Activated T-helper 2 cell treated with anti-CD3 and anti-CD28 coated beads, Interferon-gamma antibody, Interleukin-2, Interleukin-4, amounts not matched to agents 10 μg/mL and 5 μg/mL and 100 μg/mL, durations not matched to agents 14 hours and 24 hours and 36 hours (primary cell): ENCODE measurements at regions not wholly inside any gene's neighbourhood (a gene's known extent, or its start where the extent isn't known, plus 50 kb on each side); places are given as distances from the start of the nearest gene placed in this dataset.

Experiments used
- DNase-seq: peaks from one replicate; pipeline ENCODE4 v3.0.0; 2021; ENCODE audit warnings: low spot score
- H3K27ac Mint-ChIP-seq: one replicate; pipeline ENCODE4 v1.8.0; 2021; ENCODE audit warnings: mixed read lengths
- H3K27me3 Mint-ChIP-seq: one replicate; pipeline ENCODE4 v1.8.0; 2021; ENCODE audit warnings: low read depth, mixed read lengths
- H3K36me3 Mint-ChIP-seq: one replicate; pipeline ENCODE4 v1.8.0; 2021; ENCODE audit warnings: low read depth, mixed read lengths
- H3K4me1 Mint-ChIP-seq: one replicate; pipeline ENCODE4 v1.8.0; 2021; ENCODE audit warnings: low read depth, mixed read lengths
- H3K4me3 Mint-ChIP-seq: one replicate; pipeline ENCODE4 v1.8.0; 2021; ENCODE audit warnings: low read depth, mild to moderate bottlenecking, moderate library complexity, mixed read lengths
- H3K9me3 Mint-ChIP-seq: one replicate; pipeline ENCODE4 v1.8.0; 2021; ENCODE audit warnings: mixed read lengths
- intact Hi-C: fragments of 100-400 bp; cut with micrococcal nuclease; formaldehyde crosslinking; loops from one replicate; pipeline ENCODE4 v1.15.1; 2023

DNA sequence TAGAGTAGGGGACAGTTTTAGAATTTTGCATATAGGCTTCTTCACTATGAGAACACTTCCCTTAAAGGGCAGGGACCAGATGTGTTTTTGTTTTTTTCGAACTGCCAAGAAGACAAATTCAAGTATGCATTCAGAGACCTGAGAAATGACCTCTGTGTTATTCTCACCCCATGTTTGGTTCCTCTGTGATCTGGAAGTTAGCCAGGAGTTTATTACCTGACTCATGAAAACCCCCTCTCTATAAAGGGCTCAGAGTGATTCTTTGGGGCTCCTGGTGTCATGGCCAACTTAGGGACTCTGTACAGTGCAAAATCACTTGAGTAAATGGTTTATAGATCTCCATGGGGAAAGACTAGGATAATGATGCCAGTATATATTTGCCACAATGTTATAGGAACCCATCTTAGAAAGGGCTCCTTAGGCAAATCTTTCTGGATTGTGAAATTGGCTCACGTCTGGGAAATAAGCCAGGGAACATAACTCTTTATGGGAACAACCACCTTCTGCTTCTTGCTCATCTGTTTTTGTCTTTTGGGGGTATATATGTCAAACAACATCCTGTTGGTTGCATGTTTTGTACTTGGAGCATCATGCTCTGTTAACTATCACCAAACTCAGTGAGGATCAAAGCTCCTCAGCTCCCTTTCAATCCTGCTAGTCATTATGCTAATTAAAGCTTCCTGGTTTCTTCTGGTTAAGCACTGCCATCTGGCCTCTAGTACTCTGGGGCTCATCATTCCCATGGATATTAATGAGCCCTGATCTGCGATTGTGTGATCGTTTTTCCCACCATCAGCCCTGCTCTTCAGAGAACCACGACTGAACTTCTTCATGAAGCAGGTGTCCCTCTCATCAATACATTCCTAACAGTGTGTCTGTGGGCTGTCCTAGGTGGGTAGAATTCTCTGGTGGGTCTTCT lies 173.4 kb upstream of the CDH12 start:
- H3K27ac Mint-ChIP-seq: no peak overlapping the region
- no peaks in the 10 kb centered on the region for H3K27me3 Mint-ChIP-seq
- no peak for DNase-seq
- peaks cover 32% of the 10 kb centered on the region for H3K9me3 Mint-ChIP-seq
- no peak overlapping the region for H3K4me3 Mint-ChIP-seq
- H3K36me3 Mint-ChIP-seq: no peaks in the 10 kb centered on the region
- no peaks in the 10 kb centered on the region for H3K4me1 Mint-ChIP-seq
- intact Hi-C loops: no loop called here

DNA sequence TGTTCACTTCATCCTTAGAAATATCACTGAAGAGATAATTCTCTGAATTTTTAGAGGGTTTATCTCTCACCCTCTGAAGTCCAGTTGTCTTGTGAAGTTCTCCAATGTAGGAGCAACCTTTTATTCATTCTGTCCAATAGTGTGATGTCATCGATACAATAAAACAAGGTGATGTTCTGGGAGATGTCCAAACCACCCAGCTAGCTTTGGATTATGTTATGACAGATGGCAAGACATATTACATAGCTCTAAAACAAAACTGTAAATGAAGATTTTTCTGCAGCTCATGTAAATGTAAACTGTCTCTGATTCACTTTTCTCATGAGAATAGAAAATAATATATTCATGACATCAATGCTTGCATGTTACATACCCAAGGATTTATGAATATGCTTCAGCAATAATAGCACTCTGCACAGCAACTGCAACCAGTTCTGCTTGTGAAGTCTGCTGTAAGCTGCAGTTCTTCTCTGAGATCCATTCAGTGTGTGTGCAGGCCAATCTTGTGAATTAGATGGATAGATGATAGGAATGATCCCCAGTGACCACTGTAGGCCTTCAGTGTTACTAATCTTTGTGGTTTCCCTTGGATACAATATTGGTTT lies 172.6 kb upstream of the CDH12 start:
- Mint-ChIP-seq H3K4me1 (no peaks in the 10 kb centered on the region), H3K36me3 (no peaks in the 10 kb centered on the region), H3K27me3 (no peaks in the 10 kb centered on the region), H3K9me3 (peaks cover 35% of the 10 kb centered on the region), H3K4me3 (no peak overlapping the region), H3K27ac (no peak overlapping the region)
- no peak for DNase-seq
- intact Hi-C loops: no loop called here

DNA sequence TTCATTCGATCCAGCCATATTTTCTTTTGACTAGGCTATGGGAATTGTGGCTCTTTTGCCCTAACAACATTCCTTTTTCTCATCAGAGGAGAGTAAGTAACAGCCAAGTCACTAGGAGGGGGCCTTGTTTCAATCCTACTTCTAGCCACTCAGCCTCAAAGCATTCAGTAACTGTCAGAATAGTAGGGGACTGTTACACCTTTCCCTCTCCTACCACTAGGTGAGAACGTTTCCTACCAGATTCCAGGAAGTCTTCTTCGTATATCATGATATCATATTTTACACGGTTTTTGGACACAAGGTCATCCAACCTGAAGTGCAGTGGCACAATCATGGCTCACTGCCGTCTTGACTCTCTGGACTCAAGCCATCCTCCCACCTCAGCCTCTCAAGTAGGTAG lies 171.3 kb upstream of the CDH12 start:
- no peaks in the 10 kb centered on the region for H3K36me3 Mint-ChIP-seq
- intact Hi-C loops: no loop called here
- no peaks in the 10 kb centered on the region for H3K4me1 Mint-ChIP-seq
- no peak overlapping the region for H3K4me3 Mint-ChIP-seq
- no peak overlapping the region for H3K27ac Mint-ChIP-seq
- H3K27me3 Mint-ChIP-seq: no peaks in the 10 kb centered on the region
- peaks cover 36% of the 10 kb centered on the region for H3K9me3 Mint-ChIP-seq
- no peak for DNase-seq

DNA sequence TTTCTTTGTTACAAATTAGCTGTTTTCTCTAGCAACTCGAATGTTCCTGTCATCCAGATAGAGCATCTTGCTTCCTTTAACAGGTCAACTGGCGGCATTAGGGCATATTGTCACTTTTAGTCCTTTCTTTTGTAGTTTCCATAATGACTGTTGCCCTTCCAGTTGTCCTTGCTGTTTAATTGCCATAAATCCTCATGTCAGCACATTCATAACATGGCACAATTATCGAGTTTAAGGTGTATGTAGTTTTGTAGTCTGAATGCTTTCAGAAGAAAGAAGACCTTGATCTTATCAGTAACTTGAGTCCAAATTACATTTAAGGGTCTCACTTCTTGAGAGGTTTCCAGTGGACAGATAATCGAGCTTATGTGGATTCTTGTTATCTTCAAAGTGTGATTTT lies 161.7 kb upstream of the CDH12 start:
- no peak for DNase-seq
- intact Hi-C loops: no loop called here
- Mint-ChIP-seq H3K9me3 (peaks cover 14% of the 10 kb centered on the region), H3K4me3 (no peak overlapping the region), H3K27me3 (no peaks in the 10 kb centered on the region), H3K36me3 (no peaks in the 10 kb centered on the region), H3K27ac (no peak overlapping the region), H3K4me1 (no peaks in the 10 kb centered on the region)

DNA sequence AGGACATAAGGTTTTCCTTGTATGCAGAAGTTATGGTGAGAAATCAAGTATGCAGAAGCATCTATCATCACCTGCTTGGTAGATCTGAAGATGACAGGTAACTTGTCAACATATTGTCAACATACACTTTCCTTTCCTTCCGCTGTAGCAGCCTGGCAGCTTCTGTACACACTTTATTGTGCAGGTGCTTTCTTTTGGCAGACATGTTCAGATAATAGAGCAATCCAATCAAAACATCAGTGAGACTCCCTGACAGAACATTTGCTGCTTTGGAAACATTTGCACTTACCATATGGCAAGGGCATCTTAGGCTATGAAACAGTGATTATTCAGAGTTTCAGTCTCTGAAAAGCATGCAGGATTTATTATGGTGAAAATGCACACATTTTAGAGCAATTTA lies 161.1 kb upstream of the CDH12 start:
- no peaks in the 10 kb centered on the region for H3K36me3 Mint-ChIP-seq
- no peak overlapping the region for H3K27ac Mint-ChIP-seq
- H3K4me1 Mint-ChIP-seq: no peaks in the 10 kb centered on the region
- H3K4me3 Mint-ChIP-seq: no peak overlapping the region
- intact Hi-C loops: no loop called here
- H3K27me3 Mint-ChIP-seq: no peaks in the 10 kb centered on the region
- peaks cover 14% of the 10 kb centered on the region for H3K9me3 Mint-ChIP-seq
- no peak for DNase-seq

DNA sequence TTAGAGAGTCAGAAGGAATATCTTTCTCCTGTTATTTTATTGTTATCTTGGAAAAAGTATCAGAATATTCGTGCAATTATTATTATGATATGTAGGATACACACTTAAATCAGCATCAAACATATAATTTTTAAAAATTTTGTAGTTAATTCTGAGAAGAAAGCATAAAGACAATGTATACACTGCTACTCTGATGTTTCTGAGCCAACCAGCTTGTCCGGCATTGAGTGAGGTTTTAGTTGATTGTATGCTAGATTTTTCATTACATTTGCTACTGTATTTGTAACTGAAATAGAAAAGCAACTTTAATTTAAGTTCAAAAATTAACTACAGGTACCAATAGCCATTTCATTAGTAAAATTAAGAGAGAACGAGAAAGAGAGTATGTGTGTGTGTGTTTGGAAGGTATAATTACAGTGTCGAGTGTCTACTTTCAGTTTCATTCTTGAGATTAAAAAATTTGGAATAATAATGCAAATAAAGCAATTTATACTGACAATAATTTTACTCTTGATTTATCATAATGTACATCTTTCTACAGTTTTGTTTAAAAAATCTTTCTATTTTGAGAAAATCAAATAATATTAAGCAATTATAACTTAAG lies 160.4 kb upstream of the CDH12 start:
- Mint-ChIP-seq H3K36me3 (no peaks in the 10 kb centered on the region), H3K27me3 (no peaks in the 10 kb centered on the region), H3K27ac (no peak overlapping the region), H3K4me1 (no peaks in the 10 kb centered on the region), H3K4me3 (peak overlapping the region; percentile 64), H3K9me3 (peaks cover 10% of the 10 kb centered on the region)
- no peak for DNase-seq
- intact Hi-C loops: no loop called here

DNA sequence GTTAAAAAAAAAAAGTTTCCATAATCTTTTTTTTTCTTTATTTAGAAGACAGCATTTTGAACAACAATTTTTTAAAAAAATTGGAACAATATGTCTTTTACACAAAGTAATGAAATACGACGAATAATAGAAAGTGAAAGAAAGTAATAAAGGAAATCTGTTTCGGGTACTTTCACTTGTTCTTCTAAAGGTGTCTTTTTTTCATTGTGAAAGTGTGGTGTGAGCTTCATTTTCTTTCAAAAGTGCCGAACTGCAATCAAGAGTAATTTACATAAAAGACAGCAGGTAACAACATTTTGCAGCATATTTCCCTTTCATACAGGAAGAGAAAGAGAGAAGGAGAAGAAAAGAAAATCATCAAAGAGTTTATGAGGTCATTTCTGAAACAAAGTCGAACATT lies 159.7 kb upstream of the CDH12 start:
- Mint-ChIP-seq H3K27ac (no peak overlapping the region), H3K36me3 (no peaks in the 10 kb centered on the region), H3K9me3 (peaks cover 10% of the 10 kb centered on the region), H3K4me1 (no peaks in the 10 kb centered on the region), H3K4me3 (peak overlapping the region; percentile 28), H3K27me3 (no peaks in the 10 kb centered on the region)
- intact Hi-C loops: no loop called here
- no peak for DNase-seq

DNA sequence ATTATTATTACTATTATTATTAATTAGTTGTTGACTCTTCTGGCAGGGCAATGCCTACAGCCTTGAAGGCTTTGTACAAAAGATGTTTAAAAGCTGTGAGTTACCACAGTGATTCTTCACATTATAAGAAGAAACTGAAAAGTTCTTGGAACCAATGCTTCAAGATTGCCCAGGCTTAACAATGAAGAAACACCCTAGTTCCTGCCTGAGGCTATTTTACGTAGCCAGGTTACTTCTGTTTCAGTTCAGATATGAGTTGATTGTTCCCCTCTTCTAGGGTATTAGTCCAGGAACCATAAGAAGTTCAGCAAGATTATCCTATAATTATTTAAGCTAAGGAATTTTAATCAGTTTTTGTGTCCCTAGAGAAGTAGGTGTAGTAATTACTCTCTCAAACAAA lies 154.6 kb upstream of the CDH12 start:
- H3K4me1 Mint-ChIP-seq: no peaks in the 10 kb centered on the region
- H3K27me3 Mint-ChIP-seq: no peaks in the 10 kb centered on the region
- intact Hi-C loops: no loop called here
- no peak for DNase-seq
- H3K36me3 Mint-ChIP-seq: no peaks in the 10 kb centered on the region
- no peak overlapping the region for H3K27ac Mint-ChIP-seq
- peaks cover 21% of the 10 kb centered on the region for H3K9me3 Mint-ChIP-seq
- H3K4me3 Mint-ChIP-seq: no peak overlapping the region

DNA sequence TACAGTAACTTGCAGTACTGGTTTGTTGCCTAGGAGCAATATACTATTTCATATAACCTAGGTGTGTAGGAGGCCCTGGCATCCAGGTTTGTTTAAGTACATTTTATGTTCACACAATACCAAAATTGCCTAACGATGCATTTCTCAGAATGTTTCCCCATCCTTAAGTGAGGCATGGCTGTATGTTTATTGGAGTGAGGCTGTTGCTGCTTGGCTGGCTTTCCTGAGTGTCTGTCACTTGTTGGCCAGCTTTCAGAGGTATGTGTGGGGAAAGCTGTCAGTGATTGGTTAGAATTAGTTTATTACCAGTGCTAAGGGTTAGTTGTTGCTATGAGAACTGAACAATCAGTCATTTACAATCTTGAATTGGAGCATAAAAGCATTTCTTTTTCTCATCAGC lies 154.1 kb upstream of the CDH12 start:
- Mint-ChIP-seq H3K4me3 (no peak overlapping the region), H3K27me3 (no peaks in the 10 kb centered on the region), H3K4me1 (no peaks in the 10 kb centered on the region), H3K36me3 (no peaks in the 10 kb centered on the region), H3K27ac (no peak overlapping the region), H3K9me3 (peaks cover 17% of the 10 kb centered on the region)
- intact Hi-C loops: no loop called here
- DNase-seq: no peak

DNA sequence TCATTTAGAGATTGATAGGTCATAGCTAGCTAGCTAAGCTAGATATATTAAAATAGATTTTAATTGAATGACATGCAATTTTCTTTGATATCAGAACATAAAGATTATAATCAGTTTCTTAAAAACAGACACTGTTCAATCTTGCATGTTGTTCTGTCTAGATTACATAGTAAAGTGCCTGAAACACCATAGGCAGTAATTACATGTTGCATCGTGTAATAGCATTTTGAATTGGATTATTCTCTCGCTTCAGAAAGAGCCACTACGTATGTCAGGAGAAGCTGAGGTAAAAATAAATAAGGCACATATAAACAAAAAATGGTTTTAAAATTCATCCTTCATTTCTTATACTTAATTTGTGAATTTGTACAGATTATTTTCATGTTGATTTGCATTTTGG lies 148.0 kb upstream of the CDH12 start:
- Mint-ChIP-seq H3K36me3 (no peaks in the 10 kb centered on the region), H3K4me1 (no peaks in the 10 kb centered on the region), H3K27ac (no peak overlapping the region), H3K9me3 (peaks cover 27% of the 10 kb centered on the region), H3K27me3 (no peaks in the 10 kb centered on the region), H3K4me3 (no peak overlapping the region)
- no peak for DNase-seq
- intact Hi-C loops: no loop called here

DNA sequence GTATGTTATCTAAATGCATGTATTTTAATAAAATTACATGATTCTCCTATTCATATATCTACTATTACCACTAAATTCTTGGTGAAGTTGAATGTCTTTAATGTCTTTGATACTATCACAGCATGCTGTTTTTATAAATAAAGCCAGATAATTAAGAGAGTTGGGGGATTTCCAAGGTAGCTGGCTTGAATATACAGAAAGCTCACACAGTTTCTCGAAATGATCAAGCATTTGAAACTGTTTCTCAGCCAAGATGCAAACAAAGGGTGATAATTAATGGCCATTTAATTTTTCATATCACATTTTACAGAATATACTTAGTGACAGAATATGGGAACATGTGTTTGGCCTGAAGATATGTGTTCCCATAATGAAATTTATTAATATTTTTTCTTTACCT lies 145.6 kb upstream of the CDH12 start:
- no peak for DNase-seq
- Mint-ChIP-seq H3K4me3 (no peak overlapping the region), H3K4me1 (no peaks in the 10 kb centered on the region), H3K27ac (no peak overlapping the region), H3K27me3 (no peaks in the 10 kb centered on the region), H3K36me3 (no peaks in the 10 kb centered on the region), H3K9me3 (peaks cover 23% of the 10 kb centered on the region)
- intact Hi-C loops: no loop called here

DNA sequence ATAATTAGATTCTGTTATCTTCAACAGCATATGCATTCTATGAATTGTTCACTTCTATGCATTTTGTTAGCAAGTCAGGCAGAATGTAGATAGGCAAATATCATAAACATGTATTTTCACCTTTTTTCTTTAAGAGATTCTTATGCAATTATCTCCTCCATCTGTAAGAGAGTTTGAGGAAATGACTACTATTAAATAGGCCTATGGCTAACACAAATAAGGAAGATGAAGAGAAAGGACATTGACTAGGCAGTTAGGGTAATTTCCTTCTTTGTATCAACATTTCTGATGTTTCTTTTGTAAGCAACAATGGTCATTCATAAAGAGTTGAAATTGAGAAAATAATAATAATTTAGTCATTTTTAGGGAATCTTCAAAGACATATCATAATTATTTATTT lies 145.2 kb upstream of the CDH12 start:
- peaks cover 23% of the 10 kb centered on the region for H3K9me3 Mint-ChIP-seq

DNA sequence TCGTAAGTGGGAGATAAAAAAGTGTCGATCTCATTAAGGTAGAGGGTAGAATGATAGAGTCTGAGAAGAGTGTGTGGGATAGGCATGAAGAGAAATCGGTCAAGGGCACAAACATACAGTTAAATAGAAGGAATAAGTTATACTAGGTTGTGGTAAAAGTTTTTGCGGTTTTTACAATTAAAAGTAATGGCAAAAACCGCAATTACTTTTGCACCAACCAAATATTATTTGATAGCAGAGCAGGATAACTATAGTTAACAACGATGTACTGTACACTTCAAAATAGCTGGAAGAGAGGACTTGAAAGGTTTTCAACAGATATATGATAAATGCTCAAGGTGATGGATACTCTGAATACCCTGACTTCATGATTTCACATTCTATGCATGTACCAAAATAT lies 135.8 kb upstream of the CDH12 start:
- DNase-seq: no peak
- Mint-ChIP-seq H3K27ac (no peak overlapping the region), H3K4me3 (no peak overlapping the region), H3K36me3 (no peaks in the 10 kb centered on the region), H3K4me1 (no peaks in the 10 kb centered on the region), H3K9me3 (peaks cover 45% of the 10 kb centered on the region), H3K27me3 (no peaks in the 10 kb centered on the region)
- intact Hi-C loops: no loop called here

More for the DNA sequence above, 145.2 kb upstream of the CDH12 start:
- Mint-ChIP-seq H3K36me3 (no peaks in the 10 kb centered on the region), H3K27me3 (no peaks in the 10 kb centered on the region), H3K4me1 (no peaks in the 10 kb centered on the region), H3K4me3 (no peak overlapping the region), H3K27ac (no peak overlapping the region)
- intact Hi-C loops: no loop called here
- no peak for DNase-seq
